Heart left ventricle (tissue), 13 donors: ENCODE measurements at regions not wholly inside any gene's neighbourhood (a gene's known extent, or its start where the extent isn't known, plus 50 kb on each side); places are given as distances from the start of the nearest gene placed in this dataset.

ENCODE experiments used
- CTCF ChIP-seq, 12 donors: fragments of 200-600 bp; sonication (generic) in 4 of 12; IDR thresholded peaks; one replicate each; pipeline versions ENCODE4 v1.5.0 to v1.8.0; 2018 to 2022; ENCODE audit warnings: antibody characterized with exemption in 12 of 12, mild to moderate bottlenecking in 5 of 12
- POLR2A ChIP-seq, 2 donors: fragments of 450-650 bp; IDR thresholded peaks; one replicate each; pipeline ENCODE4 v1.6.1; 2017; ENCODE audit warnings: antibody characterized with exemption in 2 of 2, mild to moderate bottlenecking in 2 of 2, moderate library complexity in 2 of 2
- donor health status: ischemic (EF 13 %, LVEDD 7.1; RV severe dilation, severe dysfunction).
- donor health status: DM: no; HTN: yes; CAD: no.
- donor health status: DM: no; HTN: no; CAD: no.
- donor health status: ischemic (EF 25% LVEDD 6.9; RV normal size, moderate dysfunction).
- donor health status: ischemic (EF 25% LVEDD 5.7; RV mildly dilated, moderate dysfunction).
- donor health status: ischemic (EF 35%, LVEDD 5.7; RV mildly dilated, moderate dysfunction).
- donor health status: nonischemic (EF 11% LVEDD 7.7; RV severe dilation, severe dysfunction).
- donor health status: DM: yes; HTN: yes; CAD: no.
- donor health status: PGD.
- donor health status: ischemic (EF 29% LVEDD 5.4; RV normal size, mild dysfunction).
- donor health status: nonischemic (EF 23%, LVEDD 6.1; RV moderate dilation, normal function).

GRCh38 chr1:14495996-14496395 is 102.5 kb upstream of the KAZN start:
- TF ChIP-seq CTCF (IDR thresholded peaks at IDR 0.05): no peak
- no peak for TF ChIP-seq POLR2A (IDR thresholded peaks at IDR 0.05)
